IPS-15b (cell line): ENCODE measurements at regions not wholly inside any gene's neighbourhood (a gene's known extent, or its start where the extent isn't known, plus 50 kb on each side); places are given as distances from the start of the nearest gene placed in this dataset.
A peak's percentile ranks its signal among the peaks of the same experiment; 100 is the strongest.

Source experiments
- H3K27me3 ChIP-seq: one replicate; pipeline ENCODE4 v1.6.1; 2013; ENCODE audit warnings: low read length; ENCODE audit not compliant: control insufficient read depth, insufficient read depth
- H3K36me3 ChIP-seq: one replicate; pipeline ENCODE4 v1.6.1; 2013; ENCODE audit warnings: low read length; ENCODE audit not compliant: control insufficient read depth, insufficient read depth
- H3K4me1 ChIP-seq: one replicate; pipeline ENCODE4 v1.6.1; 2013; ENCODE audit warnings: mild to moderate bottlenecking, low read length; ENCODE audit not compliant: control insufficient read depth, insufficient read depth
- H3K4me3 ChIP-seq: one replicate; pipeline ENCODE4 v1.5.1; 2013; ENCODE audit warnings: low read depth, low read length
- H3K9ac ChIP-seq: one replicate; pipeline ENCODE4 v1.6.1; 2013; ENCODE audit warnings: low read depth, mild to moderate bottlenecking, low read length
- H3K9me3 ChIP-seq: one replicate; pipeline ENCODE4 v1.6.1; 2013; ENCODE audit warnings: mild to moderate bottlenecking, low read length; ENCODE audit not compliant: control insufficient read depth, insufficient read depth

GRCh38 chr6:15904651-15905376 is 224.1 kb upstream of the MYLIP start:
- Histone ChIP-seq H3K27me3 (no peaks in the 10 kb centered on the region), H3K4me1 (peaks cover 22% of the 10 kb centered on the region), H3K36me3 (no peaks in the 10 kb centered on the region), H3K9me3 (no peaks in the 10 kb centered on the region), H3K4me3 (no peak overlapping the region), H3K9ac (no peak overlapping the region)

- no peaks in the 10 kb centered on the region for H3K27me3 ChIP-seq
- no peak overlapping the region for H3K9ac ChIP-seq
- no peak overlapping the region for H3K4me3 ChIP-seq
- no peaks in the 10 kb centered on the region for H3K9me3 ChIP-seq
- no peaks in the 10 kb centered on the region for H3K36me3 ChIP-seq
- H3K4me1 ChIP-seq: peaks cover 29% of the 10 kb centered on the region
Observed at GRCh38 chr6:15901141-15902115, 227.5 kb upstream of the MYLIP start.

- Histone ChIP-seq H3K4me1 (peaks cover 32% of the 10 kb centered on the region), H3K36me3 (no peaks in the 10 kb centered on the region), H3K27me3 (no peaks in the 10 kb centered on the region), H3K4me3 (no peak overlapping the region), H3K9me3 (no peaks in the 10 kb centered on the region), H3K9ac (no peak overlapping the region)
Observed at GRCh38 chr6:15898693-15899092, 230.2 kb upstream of the MYLIP start.

- Histone ChIP-seq H3K36me3 (no peaks in the 10 kb centered on the region), H3K4me3 (no peak overlapping the region), H3K9ac (no peak overlapping the region), H3K9me3 (no peaks in the 10 kb centered on the region), H3K4me1 (peaks cover 32% of the 10 kb centered on the region), H3K27me3 (no peaks in the 10 kb centered on the region)
Observed at GRCh38 chr6:15897063-15897876, 231.6 kb upstream of the MYLIP start.

DNA sequence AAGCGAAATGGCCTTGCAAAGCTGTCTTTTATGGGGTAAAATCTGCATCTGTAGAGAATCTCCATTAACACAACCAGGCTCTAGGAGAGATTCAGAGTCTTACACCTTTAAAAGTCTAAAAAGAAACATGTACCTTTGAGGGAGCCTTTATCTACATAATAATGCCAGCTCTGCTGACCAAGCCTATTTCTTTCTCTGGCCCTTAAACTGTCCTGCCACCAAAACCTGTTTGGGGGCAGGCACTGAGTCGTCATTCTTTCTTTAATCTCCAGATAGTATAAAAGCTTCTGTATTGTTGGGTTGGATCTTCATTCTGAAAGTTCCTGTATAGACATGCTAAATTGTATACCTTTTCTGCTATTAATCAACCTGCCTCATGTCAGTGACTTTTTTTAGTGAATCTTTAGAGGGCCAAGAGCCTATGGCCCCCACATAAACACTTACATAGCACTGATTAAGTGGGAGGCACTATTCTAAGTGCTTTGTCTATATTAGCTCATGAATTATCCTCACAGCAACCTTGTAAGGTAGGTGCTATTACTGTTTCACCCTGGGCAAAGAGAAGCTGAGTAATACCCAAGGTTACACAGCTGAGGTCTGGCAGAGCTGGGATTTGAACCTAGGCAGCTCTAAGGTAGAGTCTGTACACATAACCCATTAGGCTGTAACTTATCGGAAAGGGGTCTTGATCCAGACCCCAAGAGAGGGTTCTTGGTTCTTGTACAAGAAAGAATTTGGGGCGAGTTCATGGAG is 232.3 kb upstream of the DTNBP1 start:
- Histone ChIP-seq H3K36me3 (no peaks in the 10 kb centered on the region), H3K4me3 (peak overlapping the region; percentile 19), H3K4me1 (peaks cover 29% of the 10 kb centered on the region), H3K27me3 (no peaks in the 10 kb centered on the region), H3K9ac (no peak overlapping the region), H3K9me3 (no peaks in the 10 kb centered on the region)

- no peaks in the 10 kb centered on the region for H3K36me3 ChIP-seq
- H3K27me3 ChIP-seq: no peaks in the 10 kb centered on the region
- peaks cover 29% of the 10 kb centered on the region for H3K4me1 ChIP-seq
- H3K9me3 ChIP-seq: no peaks in the 10 kb centered on the region
- no peak overlapping the region for H3K9ac ChIP-seq
- H3K4me3 ChIP-seq: no peak overlapping the region
Observed at GRCh38 chr6:15893556-15894253, 230.9 kb upstream of the DTNBP1 start.

GRCh38 chr6:15892369-15892768 is 229.5 kb upstream of the DTNBP1 start:
- Histone ChIP-seq H3K9me3 (no peaks in the 10 kb centered on the region), H3K4me1 (peaks cover 22% of the 10 kb centered on the region), H3K36me3 (no peaks in the 10 kb centered on the region), H3K4me3 (no peak overlapping the region), H3K27me3 (no peaks in the 10 kb centered on the region), H3K9ac (no peak overlapping the region)

- no peaks in the 10 kb centered on the region for H3K9me3 ChIP-seq
- peaks cover 4% of the 10 kb centered on the region for H3K4me1 ChIP-seq
- no peaks in the 10 kb centered on the region for H3K27me3 ChIP-seq
- H3K36me3 ChIP-seq: no peaks in the 10 kb centered on the region
- H3K4me3 ChIP-seq: no peak overlapping the region
- H3K9ac ChIP-seq: no peak overlapping the region
Observed at GRCh38 chr6:15888798-15889772, 226.3 kb upstream of the DTNBP1 start.

DNA sequence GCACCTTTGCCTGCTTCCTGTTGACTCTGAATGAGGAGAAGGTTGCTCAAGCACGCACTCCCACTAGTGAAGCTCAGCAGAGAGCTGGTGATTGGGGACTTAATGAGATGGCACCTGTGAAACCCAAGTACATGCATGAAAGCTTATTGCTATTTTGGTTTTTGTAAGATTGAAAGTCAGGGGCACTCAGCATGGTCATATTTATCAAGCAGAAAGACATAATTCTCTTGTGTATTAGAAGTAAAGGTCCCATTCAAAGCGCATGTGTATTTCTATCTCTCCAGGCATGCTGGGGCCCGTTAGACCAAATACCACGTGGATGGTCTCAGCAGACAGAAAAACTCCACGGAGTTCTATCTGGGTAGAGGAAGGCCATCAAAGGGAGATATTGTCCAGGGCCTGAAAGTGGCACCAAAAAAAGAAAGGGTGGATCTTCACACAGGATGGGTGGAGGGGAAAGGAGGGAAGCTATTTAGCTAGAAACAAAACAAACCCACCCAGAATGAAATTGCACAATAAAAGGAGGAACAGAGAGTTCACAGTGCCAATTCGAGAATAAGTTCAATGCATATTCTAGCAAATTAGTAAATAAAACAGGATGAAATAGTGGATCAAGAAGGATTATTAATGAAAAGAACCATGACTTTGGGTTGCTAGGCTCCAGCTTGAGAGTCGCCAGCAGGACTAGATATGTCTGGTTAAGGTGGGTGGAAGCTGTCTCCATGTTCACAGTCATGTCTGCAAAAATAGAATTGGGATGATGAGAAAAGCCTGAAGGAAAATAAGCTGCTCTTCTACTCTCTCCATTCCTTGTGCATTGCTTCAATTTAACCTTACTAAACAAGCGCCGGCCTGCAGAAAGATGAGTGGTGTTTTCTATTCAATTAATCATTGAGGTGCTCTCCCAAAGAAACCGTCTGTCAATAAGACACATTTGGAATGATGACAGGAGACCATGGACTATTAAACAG is 224.9 kb upstream of the DTNBP1 start:
- Histone ChIP-seq H3K4me3 (no peak overlapping the region), H3K36me3 (no peaks in the 10 kb centered on the region), H3K9me3 (no peaks in the 10 kb centered on the region), H3K27me3 (no peaks in the 10 kb centered on the region), H3K9ac (no peak overlapping the region), H3K4me1 (no peaks in the 10 kb centered on the region)
